Ovary (tissue), 3 donors: ENCODE measurements at regions not wholly inside any gene's neighbourhood (a gene's known extent, or its start where the extent isn't known, plus 50 kb on each side); places are given as distances from the start of the nearest gene placed in this dataset.

Experiments used
- CTCF ChIP-seq, 3 donors: fragments of 450-650 bp in 2 of 3; fragments of 200-600 bp in 1 of 3; IDR thresholded peaks; one replicate each; pipeline versions ENCODE4 v1.5.1 to v1.8.0; 2016 to 2022; ENCODE audit warnings: antibody characterized with exemption in 3 of 3, mild to moderate bottlenecking in 1 of 3
- POLR2A ChIP-seq: fragments of 450-650 bp; IDR thresholded peaks from one replicate; pipeline ENCODE4 v1.6.1; 2017; ENCODE audit warnings: antibody characterized with exemption, mild to moderate bottlenecking, moderate library complexity
- donor health status: DM: no; HTN: no; CAD: no.

- no peak for TF ChIP-seq POLR2A
- TF ChIP-seq CTCF (IDR thresholded peaks at IDR 0.05): no peak
Measured at GRCh38 chr5:74988273-74988983, 63.9 kb downstream of the GCNT4 start.
